Adipocyte (in vitro differentiated cells): ENCODE measurements at regions not wholly inside any gene's neighbourhood (a gene's known extent, or its start where the extent isn't known, plus 50 kb on each side); places are given as distances from the start of the nearest gene placed in this dataset.

ENCODE experiments used
- DNase-seq: peaks from one replicate; pipeline ENCODE4 v3.0.0-alpha.2; 2015; ENCODE audit warnings: low read depth
- H3K27me3 ChIP-seq: replicated peaks from 2 replicates; pipeline ENCODE4 v1.7.0; 2013; ENCODE audit warnings: mild to moderate bottlenecking, low read length, moderate library complexity; ENCODE audit not compliant: control insufficient read depth, insufficient read depth
- H3K36me3 ChIP-seq: 2 replicates; pipeline ENCODE4 v1.7.0; 2013; ENCODE audit warnings: low read length, mild to moderate bottlenecking, moderate library complexity; ENCODE audit not compliant: control insufficient read depth, insufficient read depth, severe bottlenecking
- H3K4me1 ChIP-seq: 2 replicates; pipeline ENCODE4 v1.7.0; 2013; ENCODE audit warnings: mild to moderate bottlenecking, low read length, moderate library complexity; ENCODE audit not compliant: control insufficient read depth, insufficient read depth
- H3K4me3 ChIP-seq: 2 replicates; pipeline ENCODE4 v1.7.0; 2013; ENCODE audit warnings: mild to moderate bottlenecking, low read length, moderate library complexity
- H3K9ac ChIP-seq: 2 replicates; pipeline ENCODE4 v1.7.0; 2013; ENCODE audit warnings: mild to moderate bottlenecking, low read length, moderate library complexity
- H3K9me3 ChIP-seq: 2 replicates; pipeline ENCODE4 v1.7.0; 2013; ENCODE audit warnings: mild to moderate bottlenecking, low read length, moderate library complexity; ENCODE audit not compliant: control insufficient read depth

DNA sequence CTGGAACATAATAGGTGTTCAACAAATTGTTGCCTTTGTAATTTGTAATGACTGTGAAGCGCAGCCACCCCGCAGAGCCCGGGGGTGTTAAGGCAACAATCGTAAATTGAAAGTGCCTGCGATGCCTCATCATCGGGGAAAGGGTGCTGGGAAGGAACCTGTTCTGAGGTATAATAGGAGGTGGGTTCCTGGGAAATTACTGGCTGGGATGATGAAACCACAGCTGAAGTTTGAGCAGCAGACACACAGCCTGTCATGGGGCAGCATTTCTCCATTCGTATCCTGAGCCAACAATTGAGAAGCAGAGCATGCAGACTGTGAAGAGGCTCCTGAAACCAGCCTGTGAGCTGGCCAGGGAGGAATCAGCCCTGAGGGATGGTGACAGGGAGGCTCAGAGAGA lies 404.0 kb upstream of the MYT1L start:
- Histone ChIP-seq H3K36me3 (no peaks in the 10 kb centered on the region), H3K4me3 (no peak overlapping the region), H3K27me3 (peaks cover 5% of the 10 kb centered on the region), H3K4me1 (no peaks in the 10 kb centered on the region), H3K9ac (no peak overlapping the region), H3K9me3 (no peaks in the 10 kb centered on the region)
- no peak for DNase-seq

DNA sequence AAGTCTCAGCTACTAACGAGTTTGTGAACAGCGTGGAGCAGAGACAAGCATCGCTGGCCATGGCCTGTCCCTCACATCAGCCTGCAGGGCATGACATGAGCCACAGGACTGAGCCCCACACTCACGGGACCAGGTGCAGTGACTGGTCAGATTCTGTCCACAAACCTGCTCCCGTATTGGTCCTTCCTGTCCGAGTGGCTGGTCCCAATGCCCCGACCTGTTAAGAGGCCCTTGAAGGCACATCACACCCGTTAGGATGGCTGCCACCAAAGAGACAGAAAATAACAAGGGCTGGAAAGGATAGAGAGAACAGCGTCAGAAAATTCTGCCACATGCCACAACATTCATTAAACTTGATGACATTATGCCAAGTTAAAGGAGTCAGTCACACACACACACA lies 403.2 kb upstream of the MYT1L start:
- no peak overlapping the region for H3K9ac ChIP-seq
- no peaks in the 10 kb centered on the region for H3K36me3 ChIP-seq
- no peaks in the 10 kb centered on the region for H3K9me3 ChIP-seq
- no peak overlapping the region for H3K4me3 ChIP-seq
- peaks cover 5% of the 10 kb centered on the region for H3K27me3 ChIP-seq
- no peaks in the 10 kb centered on the region for H3K4me1 ChIP-seq
- no peak for DNase-seq

DNA sequence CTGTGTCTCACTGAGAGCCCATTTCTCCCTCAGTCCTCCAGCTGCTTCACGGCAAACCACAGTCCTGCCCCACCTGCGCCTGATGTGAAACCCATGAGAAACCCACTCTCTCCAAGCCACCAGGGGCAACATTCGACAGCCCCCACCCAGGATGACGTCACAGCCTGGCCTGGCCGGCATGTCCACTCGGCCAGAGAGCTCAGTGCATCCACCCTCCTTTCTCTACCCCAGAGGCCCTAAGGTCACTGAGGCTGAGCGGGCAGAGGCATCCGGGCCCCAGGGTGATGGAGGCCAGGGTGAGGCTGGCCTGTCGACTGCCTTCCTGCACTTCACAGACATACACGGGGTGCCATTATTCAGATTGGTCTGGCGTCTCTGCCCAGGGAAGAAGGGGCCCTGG lies 402.7 kb upstream of the MYT1L start:
- no peaks in the 10 kb centered on the region for H3K36me3 ChIP-seq
- no peak overlapping the region for H3K9ac ChIP-seq
- no peaks in the 10 kb centered on the region for H3K4me1 ChIP-seq
- peaks cover 5% of the 10 kb centered on the region for H3K27me3 ChIP-seq
- no peak overlapping the region for H3K4me3 ChIP-seq
- DNase-seq: no peak
- no peaks in the 10 kb centered on the region for H3K9me3 ChIP-seq

DNA sequence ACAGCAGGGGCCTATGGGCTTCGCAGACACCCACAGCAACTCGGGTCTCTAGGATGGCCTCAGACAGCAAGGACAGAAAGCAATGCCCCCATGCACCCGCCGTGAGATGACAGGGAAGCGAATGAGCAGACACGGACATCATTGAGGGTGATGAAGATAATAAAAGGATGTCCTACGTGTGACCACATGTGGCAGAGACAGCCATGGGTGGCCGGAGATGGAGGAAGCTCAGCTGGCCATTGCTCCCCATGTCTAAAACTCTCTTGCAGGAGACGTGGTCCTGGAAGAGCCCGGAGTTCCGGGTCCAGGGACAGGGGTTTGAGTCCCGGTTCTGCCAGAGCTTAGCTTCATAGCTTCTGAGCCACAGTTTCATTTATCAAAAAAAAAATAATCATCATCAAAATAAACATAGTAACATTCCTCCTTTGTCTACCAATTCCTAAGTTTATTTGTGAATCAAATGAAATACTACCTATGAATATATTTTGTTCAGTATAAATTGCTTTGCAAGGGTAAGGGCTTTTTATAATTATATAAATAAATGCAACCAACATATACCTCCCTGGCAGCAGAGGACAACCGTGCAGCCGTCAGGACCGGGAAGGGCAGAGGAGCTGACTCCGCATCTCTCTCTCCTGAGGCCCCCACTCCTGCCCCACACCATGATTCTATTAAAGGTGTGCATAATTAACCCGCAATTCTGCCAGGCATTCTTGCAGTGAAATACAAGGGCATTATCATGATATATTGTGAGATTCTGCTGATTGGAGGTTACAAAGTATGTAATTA lies 401.4 kb upstream of the MYT1L start:
- H3K9ac ChIP-seq: no peak overlapping the region

DNA sequence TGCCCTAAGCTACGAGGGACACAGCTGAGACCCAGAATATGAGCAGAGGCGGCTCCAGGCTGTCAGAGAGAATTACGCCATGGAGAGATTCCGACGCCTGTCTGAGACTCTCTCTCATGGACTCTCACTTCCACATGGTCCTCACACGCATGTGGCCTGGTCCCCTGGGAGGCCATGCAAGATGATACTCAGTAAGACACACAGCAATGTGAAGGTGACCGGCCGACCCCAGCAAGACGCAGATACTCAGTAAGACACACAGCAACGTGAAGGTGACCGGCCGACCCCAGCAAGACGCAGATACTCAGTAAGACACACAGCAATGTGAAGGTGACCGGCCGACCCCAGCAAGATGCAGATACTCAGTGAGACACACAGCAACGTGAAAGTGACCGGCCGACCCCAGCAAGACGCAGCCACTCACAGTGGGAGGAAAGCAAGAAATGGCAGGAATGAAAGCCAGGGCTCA lies 400.8 kb upstream of the MYT1L start:
- H3K27me3 ChIP-seq: peaks cover 9% of the 10 kb centered on the region
- DNase-seq: no peak
- no peaks in the 10 kb centered on the region for H3K9me3 ChIP-seq
- no peak overlapping the region for H3K4me3 ChIP-seq
- no peaks in the 10 kb centered on the region for H3K4me1 ChIP-seq
- H3K36me3 ChIP-seq: no peaks in the 10 kb centered on the region
- no peak overlapping the region for H3K9ac ChIP-seq

More for the DNA sequence above, 401.4 kb upstream of the MYT1L start:
- Histone ChIP-seq H3K36me3 (no peaks in the 10 kb centered on the region), H3K27me3 (peaks cover 9% of the 10 kb centered on the region), H3K9me3 (no peaks in the 10 kb centered on the region), H3K4me3 (no peak overlapping the region), H3K4me1 (no peaks in the 10 kb centered on the region)
- DNase-seq: no peak

DNA sequence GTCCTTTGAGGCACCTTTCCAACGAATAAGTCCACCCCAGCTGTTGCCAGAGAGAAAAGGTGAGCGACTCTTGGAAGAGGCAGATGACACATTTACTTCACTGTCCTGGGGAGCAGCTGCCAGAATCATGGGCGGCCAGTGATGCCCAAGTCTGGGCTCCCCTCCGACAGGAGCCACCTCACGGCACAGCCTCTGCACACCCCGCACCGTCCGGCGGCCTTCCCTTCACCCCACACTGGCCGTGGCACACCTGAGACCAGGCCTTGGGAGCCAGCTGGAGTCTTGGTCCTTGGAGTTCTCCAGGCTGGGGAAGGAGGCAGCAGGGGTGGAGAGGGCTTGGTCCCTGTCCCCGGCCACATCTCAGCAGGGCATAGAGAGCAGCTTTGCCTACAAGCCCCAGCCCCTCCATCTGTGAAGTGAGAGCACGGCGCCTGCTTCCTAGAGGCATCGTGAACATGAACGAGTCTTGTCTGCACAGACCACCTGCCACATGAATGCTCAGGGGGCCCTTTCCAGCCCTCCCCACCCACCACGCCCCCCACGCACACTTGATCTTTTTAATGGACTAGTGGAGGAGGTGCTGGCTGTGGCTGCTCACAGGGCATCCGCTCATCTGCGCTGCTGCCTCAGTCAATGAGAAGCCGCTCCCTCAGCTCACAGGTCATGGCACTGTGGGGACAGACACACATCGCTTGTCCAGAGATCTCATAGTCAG lies 400.2 kb upstream of the MYT1L start:
- Histone ChIP-seq H3K4me1 (no peaks in the 10 kb centered on the region), H3K4me3 (no peak overlapping the region), H3K9ac (no peak overlapping the region), H3K36me3 (no peaks in the 10 kb centered on the region), H3K27me3 (peaks cover 9% of the 10 kb centered on the region), H3K9me3 (no peaks in the 10 kb centered on the region)
- no peak for DNase-seq

DNA sequence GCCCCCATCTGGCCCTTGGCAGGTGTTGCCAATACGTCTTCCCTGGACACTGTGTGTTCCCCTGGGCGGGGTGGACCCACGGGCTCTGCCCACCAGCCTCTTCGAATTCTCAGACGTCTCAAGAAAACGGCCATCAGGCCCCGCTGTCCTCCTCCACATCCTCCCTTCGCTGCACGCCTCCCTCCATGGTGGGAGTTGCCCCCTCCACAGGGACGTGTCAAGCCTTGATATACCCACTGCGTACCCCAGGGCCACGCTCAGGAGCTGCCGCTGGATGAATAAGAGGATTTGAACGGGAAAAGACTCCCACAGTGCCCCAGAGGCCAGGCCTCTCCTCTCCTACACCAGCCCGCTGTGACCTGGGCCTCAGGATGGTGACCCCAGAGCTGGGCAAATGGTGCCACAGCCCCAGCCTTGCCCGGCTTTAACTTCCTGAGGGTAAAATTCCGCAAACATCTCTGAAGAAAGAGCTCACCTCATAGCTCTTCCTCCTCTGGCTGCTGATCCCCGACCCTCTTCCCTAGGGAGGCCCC lies 399.3 kb upstream of the MYT1L start:
- H3K4me3 ChIP-seq: no peak overlapping the region
- H3K9me3 ChIP-seq: no peaks in the 10 kb centered on the region
- H3K27me3 ChIP-seq: peaks cover 9% of the 10 kb centered on the region
- H3K36me3 ChIP-seq: no peaks in the 10 kb centered on the region
- no peaks in the 10 kb centered on the region for H3K4me1 ChIP-seq
- no peak for DNase-seq
- no peak overlapping the region for H3K9ac ChIP-seq

DNA sequence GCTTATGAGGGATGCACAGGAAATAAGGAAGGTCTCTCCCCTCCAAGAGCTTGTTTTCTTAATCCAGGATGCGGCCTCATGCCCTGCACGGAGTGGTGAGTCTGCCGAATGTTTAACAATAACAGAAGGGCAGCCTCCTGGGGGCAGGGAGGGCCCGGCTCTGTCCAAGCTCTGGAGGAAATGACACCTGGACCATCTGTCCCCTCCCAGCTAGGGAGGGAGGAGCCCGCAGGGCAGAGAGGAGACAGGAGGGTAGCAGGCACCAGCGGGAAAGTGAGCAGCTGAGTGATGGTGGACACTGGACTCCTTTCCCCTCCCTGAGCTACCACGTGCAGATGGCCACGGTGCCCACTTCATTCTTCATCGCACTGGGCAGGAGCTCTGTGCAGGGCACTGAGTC lies 398.2 kb upstream of the MYT1L start:
- no peaks in the 10 kb centered on the region for H3K4me1 ChIP-seq
- no peaks in the 10 kb centered on the region for H3K9me3 ChIP-seq
- H3K27me3 ChIP-seq: peaks cover 4% of the 10 kb centered on the region
- DNase-seq: no peak
- no peak overlapping the region for H3K4me3 ChIP-seq
- H3K9ac ChIP-seq: no peak overlapping the region
- no peaks in the 10 kb centered on the region for H3K36me3 ChIP-seq

DNA sequence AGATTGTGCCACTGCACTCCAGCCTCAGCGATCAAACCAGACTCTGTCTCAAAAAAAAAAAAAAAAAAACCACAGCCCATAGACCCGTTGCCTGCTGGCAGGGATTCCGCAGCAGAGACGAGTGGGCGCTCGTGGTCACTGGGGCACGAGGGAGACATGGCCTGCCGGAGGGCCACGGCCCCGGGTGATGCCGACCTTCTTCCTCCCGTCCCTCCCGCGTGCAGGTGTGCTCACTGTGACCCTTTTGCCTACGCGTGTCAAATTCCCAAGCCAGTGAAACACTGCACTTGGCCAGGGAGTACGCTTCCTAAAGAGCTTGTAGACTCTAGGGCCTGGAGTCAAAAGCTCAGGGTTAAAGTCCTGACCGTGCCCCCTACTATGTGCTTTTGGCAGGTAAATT lies 397.6 kb upstream of the MYT1L start:
- no peaks in the 10 kb centered on the region for H3K36me3 ChIP-seq
- no peaks in the 10 kb centered on the region for H3K4me1 ChIP-seq
- peaks cover 4% of the 10 kb centered on the region for H3K27me3 ChIP-seq
- H3K9ac ChIP-seq: no peak overlapping the region
- H3K9me3 ChIP-seq: no peaks in the 10 kb centered on the region
- DNase-seq: no peak
- no peak overlapping the region for H3K4me3 ChIP-seq

DNA sequence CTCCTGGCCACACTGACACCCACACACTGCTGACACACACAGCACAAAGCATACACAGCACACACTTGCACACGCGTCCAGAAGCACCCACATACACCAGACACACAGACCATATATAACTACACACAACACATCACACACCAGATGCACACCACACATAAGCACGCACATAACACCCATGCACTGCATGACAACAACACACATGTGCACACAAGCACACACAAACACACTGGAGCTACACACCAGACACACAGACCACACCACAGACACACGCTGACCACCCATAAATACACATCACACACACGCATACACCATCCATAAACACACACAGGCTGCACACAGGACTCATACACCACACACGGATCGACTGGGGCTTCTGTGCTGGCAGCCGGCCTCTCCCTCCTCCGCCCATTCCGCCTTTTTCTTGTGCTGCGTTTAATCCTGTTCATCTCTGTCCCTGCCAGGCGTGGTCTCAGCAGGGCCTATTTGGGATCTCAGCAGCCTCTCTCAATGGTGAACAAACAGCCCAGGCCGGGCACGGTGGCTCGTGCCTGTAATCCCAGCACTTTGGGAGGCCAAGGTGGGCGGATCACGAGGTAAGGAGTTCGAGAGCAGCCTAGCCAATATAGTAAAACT lies 396.9 kb upstream of the MYT1L start:
- Histone ChIP-seq H3K36me3 (no peaks in the 10 kb centered on the region), H3K9me3 (no peaks in the 10 kb centered on the region), H3K4me3 (no peak overlapping the region), H3K27me3 (peaks cover 4% of the 10 kb centered on the region), H3K4me1 (no peaks in the 10 kb centered on the region), H3K9ac (no peak overlapping the region)
- DNase-seq: no peak

DNA sequence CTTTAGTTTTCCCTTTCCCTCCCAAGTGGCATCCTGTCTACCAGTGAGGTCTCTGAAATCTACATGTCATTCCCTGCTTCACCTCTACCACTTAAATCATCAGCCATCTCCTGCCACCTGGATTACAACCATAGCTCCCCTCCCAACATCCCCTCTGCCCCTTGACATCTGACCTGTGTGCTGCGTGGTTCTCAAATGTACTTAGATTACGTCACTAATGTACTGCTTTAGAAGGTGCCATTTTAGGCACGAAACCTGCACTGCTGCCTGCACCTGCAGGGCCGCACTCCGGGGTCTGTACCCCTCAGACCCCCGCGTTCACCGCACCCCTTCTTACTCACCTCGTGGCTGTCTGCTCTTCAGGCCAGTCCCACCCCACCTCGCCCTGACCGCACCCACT lies 395.1 kb upstream of the MYT1L start:
- no peak overlapping the region for H3K9ac ChIP-seq
- no peak overlapping the region for H3K4me3 ChIP-seq
- DNase-seq: no peak
- H3K27me3 ChIP-seq: peaks cover 4% of the 10 kb centered on the region
- no peaks in the 10 kb centered on the region for H3K9me3 ChIP-seq
- no peaks in the 10 kb centered on the region for H3K4me1 ChIP-seq
- H3K36me3 ChIP-seq: no peaks in the 10 kb centered on the region
